NCI-H345 treated with DMSO at 0.1 percent for 48 hours (cell line): ENCODE measurements at regions not wholly inside any gene's neighbourhood (a gene's known extent, or its start where the extent isn't known, plus 50 kb on each side); places are given as distances from the start of the nearest gene placed in this dataset.
"Not testable (repeated sequence)": the region's sequence is repeated elsewhere in the genome, so short reads cannot be mapped to it uniquely, and the experiment has no call there.

ENCODE experiments used
- DNase-seq: peaks from one replicate; lab custom pipeline; 2025; ENCODE audit not compliant: unreplicated experiment; lab: John Stamatoyannopoulos, UW

GRCh38 chr14:105853907-105854599, 327.7 kb downstream of the TMEM121 start:
- DNase-seq: no peak

DNA sequence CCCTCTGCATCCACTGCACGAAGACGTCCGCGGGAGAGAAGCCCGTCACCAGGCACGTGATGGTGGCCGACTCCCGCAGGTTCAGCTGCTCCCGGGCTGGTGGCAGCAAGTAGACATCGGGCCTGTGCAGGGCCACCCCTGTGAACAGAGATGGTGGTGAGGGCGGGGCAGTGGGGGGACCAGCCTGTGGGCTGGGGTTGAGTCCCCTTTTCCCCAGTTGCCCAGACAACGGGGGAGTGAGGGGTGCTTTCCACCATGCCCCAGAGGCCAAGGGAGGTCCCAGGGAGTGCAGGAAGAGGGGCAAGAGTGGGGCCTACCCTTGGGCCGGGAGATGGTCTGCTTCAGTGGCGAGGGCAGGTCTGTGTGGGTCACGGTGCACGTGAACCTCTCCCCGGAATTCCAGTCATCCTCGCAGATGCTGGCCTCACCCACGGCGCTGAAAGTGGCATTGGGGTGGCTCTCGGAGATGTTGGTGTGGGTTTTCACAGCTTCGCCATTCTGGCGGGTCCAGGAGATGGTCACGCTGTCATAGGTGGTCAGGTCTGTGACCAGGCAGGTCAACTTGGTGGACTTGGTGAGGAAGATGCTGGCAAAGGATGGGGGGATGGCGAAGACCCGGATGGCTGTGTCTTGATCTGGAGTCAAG, 328.3 kb downstream of the TMEM121 start:
- no peak for DNase-seq

DNA sequence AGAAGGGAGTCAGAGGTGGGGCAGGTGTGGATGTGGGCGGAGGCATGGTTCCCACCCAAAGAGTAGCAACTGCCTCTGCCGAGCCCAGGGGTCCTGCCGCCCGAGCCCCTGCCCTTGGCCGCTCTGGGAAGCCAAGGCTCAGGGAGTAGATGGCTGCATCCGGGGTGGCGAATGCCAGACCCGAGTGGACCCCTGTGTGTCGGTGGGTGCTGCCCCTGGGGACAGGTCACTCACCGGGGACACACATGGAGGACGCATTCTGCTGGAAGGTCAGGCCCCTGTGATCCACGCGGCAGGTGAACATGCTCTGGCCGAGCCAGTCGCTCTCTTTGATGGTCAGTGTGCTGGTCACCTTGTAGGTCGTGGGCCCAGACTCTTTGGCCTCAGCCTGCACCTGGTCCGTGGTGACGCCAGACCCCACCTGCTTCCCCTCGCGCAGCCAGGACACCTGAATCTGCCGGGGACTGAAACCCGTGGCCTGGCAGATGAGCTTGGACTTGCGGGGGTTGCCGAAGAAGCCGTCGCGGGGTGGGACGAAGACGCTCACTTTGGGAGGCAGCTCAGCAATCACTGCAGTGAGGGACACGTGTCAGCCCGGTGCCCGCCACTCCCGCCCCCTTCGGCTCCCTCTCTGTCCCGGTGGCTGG, 329.0 kb downstream of the TMEM121 start:
- DNase-seq: no peak

GRCh38 chr14:105855893-105856675, 329.7 kb downstream of the TMEM121 start:
- no peak for DNase-seq

- no peak for DNase-seq
Observed at GRCh38 chr14:105856676-105857219, 330.4 kb downstream of the TMEM121 start.

DNA sequence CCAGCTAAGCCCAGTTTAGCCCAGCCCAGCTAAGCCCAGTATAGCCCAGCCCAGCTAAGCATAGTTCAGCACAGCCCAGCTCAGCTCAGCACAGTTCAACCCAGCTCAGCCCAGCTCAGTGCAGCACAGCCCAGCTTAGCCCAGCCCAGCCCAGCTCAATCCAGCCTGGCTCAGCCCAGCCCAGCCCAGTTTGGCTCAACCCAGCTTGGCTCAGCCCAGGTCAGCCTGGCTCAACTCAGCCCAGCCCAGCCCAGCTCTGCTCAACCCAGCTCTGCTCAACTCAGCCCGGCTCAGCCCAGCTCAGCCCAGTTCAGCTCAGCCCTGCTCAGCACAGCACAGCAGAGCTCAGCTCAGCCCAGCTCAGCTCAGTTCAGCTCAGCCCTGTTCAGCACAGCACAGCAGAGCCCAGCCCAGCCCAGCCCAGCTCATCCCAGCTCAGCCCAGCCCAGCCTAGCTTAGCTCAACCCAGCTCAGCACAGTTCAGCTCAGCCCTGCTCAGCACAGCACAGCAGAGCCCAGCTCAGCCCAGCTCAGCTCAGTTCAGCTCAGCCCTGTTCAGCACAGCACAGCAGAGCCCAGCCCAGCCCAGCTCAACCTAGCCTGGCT, 330.9 kb downstream of the TMEM121 start:
- DNase-seq: no peak

DNA sequence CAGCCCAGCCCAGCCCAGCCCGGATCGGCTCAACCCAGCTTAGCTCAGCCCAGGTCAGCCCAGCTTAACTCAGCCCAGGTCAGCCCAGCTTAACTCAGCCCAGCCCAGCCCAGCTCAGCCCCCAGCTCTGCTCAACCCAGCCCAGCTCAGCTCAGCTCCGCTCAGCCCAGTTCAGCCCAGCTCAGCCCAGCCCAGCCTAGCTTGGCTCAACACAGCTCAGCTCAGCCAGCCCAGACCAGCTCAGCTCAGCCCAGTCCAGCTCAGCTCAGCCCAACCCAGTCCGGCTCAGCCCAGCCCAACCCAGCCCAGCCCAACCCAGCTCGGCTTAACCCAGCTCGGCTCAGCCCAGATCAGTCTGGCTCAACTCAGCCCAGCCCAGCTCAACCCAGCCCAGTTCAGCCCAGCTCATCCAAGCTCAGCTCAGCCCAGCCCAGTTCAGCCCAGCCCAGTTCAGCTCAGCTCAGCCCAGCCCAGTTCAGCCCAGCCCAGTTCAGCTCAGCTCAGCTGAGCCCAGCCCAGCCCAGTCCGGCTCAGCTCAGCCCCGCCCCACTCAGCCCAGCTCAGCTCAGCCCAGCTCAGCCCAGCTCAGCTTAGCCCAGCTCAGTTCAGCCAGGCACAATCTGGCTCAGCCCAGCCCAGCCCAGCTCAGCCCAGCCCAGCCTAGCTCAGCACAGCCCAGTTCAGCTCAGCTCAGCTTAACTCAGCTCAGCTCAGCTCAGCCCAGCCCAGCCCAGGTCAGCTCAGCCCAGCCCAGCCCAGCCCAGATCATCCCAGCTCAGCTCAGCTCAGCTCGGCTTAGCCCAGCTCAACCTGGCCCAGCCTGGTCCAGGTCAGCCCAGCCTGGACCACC, 331.7 kb downstream of the TMEM121 start:
- no peak for DNase-seq

- no peak for DNase-seq
Observed at GRCh38 chr14:105858676-105859025, 332.3 kb downstream of the TMEM121 start.

- not testable (repeated sequence) for DNase-seq
Observed at GRCh38 chr14:105859073-105859716, 332.8 kb downstream of the TMEM121 start.

- no peak for DNase-seq
Observed at GRCh38 chr14:105859717-105860614, 333.6 kb downstream of the TMEM121 start.

- DNase-seq: no peak
Observed at GRCh38 chr14:105860615-105861580, 334.5 kb downstream of the TMEM121 start.

GRCh38 chr14:105861985-105862465, 335.6 kb downstream of the TMEM121 start:
- no peak for DNase-seq

GRCh38 chr14:105862581-105863239, 336.3 kb downstream of the TMEM121 start:
- DNase-seq: no peak

GRCh38 chr14:105863296-105864108, 337.1 kb downstream of the TMEM121 start:
- no peak for DNase-seq

GRCh38 chr14:105864116-105864515, 337.7 kb downstream of the TMEM121 start:
- DNase-seq: no peak
